GM12864 (cell line): ENCODE measurements at regions not wholly inside any gene's neighbourhood (a gene's known extent, or its start where the extent isn't known, plus 50 kb on each side); places are given as distances from the start of the nearest gene placed in this dataset.

Source experiments
- DNase-seq: peaks from one replicate; pipeline ENCODE4 v3.0.0-alpha.2; 2011; ENCODE audit warnings: low read depth
- H3K4me3 ChIP-seq: 2 replicates; pipeline ENCODE4 v1.5.1; 2011; ENCODE audit warnings: mild to moderate bottlenecking, low read depth, low read length, control low read depth
- TF ChIP-seq, protein P1 (sequence below): IDR thresholded peaks from 2 replicates; pipeline ENCODE4 v1.5.1; 2011; ENCODE audit warnings: low read depth, mild to moderate bottlenecking, moderate library complexity, low read length, control low read depth, inconsistent platforms; ENCODE audit errors: missing control alignments

GRCh38 chr2:204251158-204251997 is 293.9 kb upstream of the PARD3B start:
- DNase-seq = no peak
- no peak overlapping the region for H3K4me3 ChIP-seq
- TF ChIP-seq, protein P1, sequence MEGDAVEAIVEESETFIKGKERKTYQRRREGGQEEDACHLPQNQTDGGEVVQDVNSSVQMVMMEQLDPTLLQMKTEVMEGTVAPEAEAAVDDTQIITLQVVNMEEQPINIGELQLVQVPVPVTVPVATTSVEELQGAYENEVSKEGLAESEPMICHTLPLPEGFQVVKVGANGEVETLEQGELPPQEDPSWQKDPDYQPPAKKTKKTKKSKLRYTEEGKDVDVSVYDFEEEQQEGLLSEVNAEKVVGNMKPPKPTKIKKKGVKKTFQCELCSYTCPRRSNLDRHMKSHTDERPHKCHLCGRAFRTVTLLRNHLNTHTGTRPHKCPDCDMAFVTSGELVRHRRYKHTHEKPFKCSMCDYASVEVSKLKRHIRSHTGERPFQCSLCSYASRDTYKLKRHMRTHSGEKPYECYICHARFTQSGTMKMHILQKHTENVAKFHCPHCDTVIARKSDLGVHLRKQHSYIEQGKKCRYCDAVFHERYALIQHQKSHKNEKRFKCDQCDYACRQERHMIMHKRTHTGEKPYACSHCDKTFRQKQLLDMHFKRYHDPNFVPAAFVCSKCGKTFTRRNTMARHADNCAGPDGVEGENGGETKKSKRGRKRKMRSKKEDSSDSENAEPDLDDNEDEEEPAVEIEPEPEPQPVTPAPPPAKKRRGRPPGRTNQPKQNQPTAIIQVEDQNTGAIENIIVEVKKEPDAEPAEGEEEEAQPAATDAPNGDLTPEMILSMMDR = no peak

GRCh38 chr2:204251998-204252376 is 293.3 kb upstream of the PARD3B start:
- no peak overlapping the region for H3K4me3 ChIP-seq
- TF ChIP-seq, protein P1 = no peak
- no peak for DNase-seq

- H3K4me3 ChIP-seq = no peak overlapping the region
- DNase-seq = no peak
- TF ChIP-seq, protein P1 = no peak
Measured at GRCh38 chr2:204255071-204255470, 290.2 kb upstream of the PARD3B start.

GRCh38 chr2:204255526-204255925 is 289.7 kb upstream of the PARD3B start:
- DNase-seq = no peak
- no peak overlapping the region for H3K4me3 ChIP-seq
- TF ChIP-seq, protein P1 = no peak

- DNase-seq = no peak
- TF ChIP-seq, protein P1 = no peak
- no peak overlapping the region for H3K4me3 ChIP-seq
Measured at GRCh38 chr2:204257781-204258180, 287.5 kb upstream of the PARD3B start.

DNA sequence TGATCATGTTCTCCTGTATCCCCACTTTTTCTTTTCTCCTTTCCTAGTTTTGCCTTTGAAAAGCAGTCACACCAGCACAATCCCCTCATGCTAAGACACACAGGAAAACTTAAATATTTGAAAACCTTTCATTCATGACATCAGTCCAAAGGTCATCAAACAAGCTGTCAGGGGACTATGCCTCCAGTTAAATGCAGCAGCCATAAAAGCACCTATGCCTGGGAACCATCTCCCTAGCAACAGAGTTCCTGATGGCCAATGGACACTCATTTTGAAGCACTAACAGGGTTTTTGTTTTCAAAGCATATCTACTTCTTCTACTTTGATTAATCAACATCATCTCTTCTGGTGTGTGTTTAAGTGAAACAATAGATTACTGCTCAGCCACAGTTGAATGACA is 286.4 kb upstream of the PARD3B start:
- TF ChIP-seq, protein P1 = no peak
- DNase-seq = no peak
- H3K4me3 ChIP-seq = no peak overlapping the region
